Inferior parietal cortex (tissue), 1 donor: ENCODE measurements at regions not wholly inside any gene's neighbourhood (a gene's known extent, or its start where the extent isn't known, plus 50 kb on each side); places are given as distances from the start of the nearest gene placed in this dataset.
"Not testable (repeated sequence)": the region's sequence is repeated elsewhere in the genome, so short reads cannot be mapped to it uniquely, and the experiment has no call there.

Experiments
- DNase-seq: peaks from one replicate; pipeline ENCODE4 v3.0.0-alpha.2; 2016; ENCODE audit errors: extremely low spot score

DNA sequence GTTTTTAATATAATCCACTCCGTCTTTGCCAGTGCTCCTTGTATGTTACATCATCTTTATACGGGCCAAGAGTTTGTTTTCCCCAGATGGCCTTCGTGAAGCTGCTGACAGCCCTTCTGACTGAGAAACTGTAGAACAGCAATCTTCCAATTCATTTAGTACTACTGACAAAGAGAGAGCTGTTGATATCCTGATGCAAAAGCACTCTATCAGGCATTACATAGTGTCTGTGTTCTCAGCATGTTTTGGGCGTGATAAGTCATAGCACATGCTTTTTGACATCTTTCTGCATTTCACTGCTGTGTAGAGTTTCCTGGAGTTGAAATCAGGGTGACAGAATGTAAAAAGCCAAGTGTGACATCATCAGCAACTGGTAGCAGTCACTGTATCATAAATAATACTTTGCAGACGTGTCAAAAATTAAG, 746.3 kb upstream of the FAM241A start:
- DNase-seq: peak; percentile 55

DNA sequence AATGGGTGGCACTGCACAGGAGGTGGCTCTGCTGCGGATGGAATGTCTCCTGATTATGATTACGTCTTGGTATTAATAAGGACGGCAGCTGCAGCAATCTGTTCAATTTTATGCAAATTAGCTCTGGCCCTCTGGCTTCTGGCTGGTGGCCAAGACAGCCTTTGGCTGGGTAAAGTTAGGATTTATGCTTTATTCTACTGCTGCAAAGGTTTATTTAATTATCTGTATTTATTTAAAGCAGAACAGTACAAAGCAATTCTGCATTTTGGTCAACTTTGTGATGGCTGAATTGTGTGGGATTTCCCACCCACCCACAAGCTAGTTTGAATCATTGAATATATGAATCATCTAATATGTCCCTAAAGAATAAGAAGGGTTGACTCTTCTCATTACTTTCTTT, 745.6 kb upstream of the FAM241A start:
- peak; percentile 26 for DNase-seq

DNA sequence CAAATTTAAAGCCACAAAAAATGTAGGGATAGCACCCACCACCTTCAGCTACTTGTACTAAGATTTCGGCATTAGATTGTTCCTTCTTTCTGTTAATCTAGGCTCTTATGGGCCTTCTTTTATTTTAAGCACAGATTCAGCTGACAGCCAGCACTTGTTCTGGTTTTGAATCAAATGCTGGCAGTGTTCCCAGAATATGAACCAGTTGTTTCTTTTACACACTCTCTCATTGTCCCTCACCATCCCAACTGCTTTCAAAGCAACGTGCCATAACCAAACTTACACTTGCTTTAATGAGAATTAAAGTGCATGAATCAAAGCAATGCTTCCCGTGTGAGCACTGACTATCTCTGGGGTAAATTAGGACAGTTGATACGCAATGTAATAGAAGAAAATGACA, 744.5 kb upstream of the FAM241A start:
- DNase-seq: peak; percentile 90

DNA sequence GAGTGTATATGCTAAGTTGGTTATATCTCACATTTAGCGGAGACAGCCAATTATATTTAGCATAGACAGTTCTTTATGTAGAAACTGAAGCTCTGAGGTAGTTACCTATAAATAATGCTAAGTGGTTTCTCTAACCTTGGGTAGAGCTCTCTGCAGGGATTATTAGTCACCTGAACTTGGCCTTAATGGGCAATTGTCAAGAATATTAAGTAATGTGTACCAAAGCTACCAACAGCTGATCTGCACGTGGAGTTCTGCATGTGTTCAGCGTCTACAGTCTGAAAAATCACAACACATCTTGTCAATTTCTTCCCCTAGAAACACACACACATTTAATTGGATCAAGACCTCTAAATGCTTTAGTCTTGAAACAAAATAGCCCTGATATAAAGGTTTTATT, 740.6 kb upstream of the FAM241A start:
- DNase-seq: no peak

DNA sequence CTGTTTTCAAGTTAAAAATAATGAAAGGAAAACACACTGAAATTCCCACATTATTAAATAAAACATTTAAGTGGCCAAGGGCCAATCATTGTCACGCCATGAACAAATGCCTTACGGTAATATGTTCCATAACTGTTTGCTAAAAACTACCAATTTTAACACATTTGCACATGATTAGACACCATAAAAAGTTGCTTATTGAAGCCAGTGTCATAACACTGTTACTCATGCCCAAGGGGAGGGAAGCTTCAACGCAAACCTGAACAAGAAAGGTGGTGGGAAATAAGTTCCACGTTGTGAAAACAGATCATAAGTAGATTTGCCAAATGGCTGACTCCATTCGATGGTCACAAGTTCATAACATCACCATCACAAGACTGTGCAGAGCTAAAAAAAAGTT, 739.3 kb upstream of the FAM241A start:
- no peak for DNase-seq

DNA sequence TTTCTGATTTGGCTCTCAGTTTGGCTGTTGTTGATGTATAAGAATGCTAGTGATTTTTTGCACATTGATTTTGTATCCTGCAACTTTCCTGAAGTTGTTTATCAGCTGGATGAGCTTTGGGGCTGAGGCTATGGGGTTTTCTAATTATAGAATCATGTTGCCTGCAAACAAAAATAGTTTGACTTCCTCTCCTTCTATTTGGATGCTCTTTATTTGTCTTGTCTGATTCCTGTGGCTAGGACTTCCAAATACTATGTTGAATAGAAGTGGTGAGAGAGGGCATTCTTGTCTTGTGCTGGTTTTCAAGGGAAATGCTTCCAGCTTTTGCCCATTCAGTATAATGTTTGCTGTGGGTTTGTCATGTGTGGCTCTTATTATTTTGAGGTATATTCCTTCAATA, 734.7 kb upstream of the FAM241A start:
- no peak for DNase-seq

DNA sequence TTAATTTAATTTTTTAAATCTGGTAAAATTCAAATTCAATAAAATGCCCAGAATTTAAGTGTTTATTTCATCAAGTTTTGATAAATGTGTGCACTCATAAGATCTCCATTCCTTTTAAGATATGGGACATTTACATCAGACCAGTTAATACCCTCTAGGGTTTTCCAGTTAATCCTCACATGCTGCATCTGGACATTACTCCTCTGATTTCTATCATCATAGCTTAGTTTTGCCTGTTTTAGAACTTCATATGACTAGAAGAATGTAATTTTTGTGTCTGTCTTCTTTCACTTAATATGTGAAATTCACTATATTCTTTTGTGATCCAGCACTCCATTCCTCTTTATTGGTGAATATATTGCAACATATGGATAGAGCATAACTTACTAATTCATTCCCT, 727.7 kb upstream of the FAM241A start:
- no peak for DNase-seq

DNA sequence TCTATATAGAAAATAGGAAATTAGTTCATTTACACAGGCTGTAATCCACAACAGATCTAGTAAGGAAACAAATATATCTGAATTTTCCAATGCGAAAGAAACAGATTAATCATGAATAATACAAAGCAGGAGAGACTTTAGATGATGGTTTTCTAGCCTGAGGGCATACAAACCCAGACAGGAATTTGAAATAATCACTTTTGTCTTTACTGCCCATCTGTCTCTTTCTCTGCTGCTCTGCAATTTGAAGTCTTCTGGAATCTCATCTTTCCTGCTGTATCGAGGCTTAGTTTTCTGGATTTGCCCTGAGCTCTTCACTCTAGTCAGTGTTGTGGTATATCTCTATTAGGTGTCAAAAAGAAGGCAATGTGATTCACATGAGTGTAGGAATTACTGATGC, 711.8 kb upstream of the FAM241A start:
- no peak for DNase-seq

DNA sequence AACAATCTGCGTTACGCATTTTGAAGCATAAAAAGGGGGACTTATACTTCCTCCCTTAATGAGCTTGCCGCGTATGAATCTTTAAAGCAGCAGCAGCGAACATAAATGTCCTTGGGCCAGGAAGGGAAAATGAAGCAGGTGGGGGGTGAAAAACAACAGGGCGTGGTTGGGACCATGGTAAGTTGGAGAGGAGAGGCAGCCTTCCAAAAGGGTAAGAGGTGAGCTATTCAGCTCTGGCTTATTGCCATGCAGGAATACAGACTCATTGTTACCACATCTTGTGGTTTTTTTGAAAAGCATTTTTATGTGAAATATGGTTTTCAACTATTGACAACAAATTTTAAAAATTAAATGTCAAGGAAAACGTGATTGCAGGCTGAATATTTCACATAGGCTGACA, 710.7 kb upstream of the FAM241A start:
- DNase-seq: no peak

DNA sequence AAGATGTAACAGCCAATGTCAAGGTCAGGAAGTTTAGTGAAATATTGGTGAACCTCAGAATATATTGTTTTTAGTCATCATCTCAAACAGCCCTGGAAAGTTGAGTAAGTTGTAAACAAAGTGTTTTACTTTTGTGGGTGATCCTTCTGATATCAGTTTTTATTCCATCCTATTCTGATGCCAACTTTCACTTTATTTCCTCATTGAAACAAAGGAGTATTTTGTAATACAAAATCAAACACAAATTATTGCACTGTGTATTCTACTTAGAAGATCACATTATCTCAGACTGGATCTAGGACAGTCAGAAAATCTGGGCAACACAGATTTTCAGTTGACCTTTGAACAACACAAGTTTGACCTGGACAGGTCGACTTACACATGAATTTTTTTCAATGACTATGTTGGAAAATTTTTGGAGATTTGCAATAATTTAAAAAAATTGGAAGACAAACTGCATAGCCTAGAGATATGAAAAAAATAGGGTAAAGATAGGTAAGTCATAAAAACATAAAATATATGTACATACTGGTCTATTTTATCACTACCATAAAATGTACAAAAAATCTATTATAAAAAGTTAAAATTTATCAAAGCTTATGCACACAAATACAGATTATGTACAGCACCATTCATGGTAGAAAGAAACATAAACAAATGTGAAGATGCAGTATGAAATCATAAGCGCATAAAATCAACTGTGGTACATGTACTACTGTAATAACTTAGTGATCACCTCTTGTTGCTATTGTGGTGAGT, 709.1 kb upstream of the FAM241A start:
- no peak for DNase-seq

DNA sequence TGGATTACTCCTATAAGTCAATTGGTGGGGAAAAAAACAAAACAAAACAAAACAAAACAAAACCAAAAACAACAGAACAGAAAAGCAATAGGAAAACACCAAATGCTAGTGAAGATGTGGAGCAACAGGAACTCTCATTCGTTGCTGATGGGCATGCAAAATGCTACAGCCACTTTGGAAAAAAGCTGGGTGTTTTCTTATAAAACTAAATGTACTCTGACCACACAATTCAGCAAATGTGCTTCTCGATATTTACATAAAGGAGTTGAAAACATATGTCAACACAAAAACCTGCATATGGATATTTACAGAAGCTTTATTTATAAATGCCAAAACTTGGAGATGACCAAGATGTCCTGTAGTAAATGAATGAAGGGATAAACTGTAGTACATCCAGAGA, 703.6 kb upstream of the FAM241A start:
- no peak for DNase-seq

DNA sequence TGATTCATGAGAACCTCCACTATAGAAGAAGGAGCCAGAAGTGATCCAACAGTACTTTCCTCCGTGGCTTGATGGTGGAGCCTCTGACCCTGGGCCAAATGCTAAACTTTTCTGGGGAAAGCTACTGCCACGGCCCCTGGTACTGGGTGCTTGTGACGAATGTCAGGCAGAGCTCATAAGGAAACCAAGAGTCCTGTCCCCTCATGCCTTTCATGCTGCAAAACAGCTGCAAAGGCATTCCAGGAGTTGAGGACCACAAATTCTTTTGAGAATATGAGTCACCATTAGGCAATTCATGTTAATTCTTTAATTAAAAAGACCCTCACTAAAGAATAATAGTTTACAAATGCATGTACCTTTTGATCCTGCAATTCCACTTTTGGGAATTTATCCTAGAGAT, 700.4 kb upstream of the FAM241A start:
- not testable (repeated sequence) for DNase-seq

DNA sequence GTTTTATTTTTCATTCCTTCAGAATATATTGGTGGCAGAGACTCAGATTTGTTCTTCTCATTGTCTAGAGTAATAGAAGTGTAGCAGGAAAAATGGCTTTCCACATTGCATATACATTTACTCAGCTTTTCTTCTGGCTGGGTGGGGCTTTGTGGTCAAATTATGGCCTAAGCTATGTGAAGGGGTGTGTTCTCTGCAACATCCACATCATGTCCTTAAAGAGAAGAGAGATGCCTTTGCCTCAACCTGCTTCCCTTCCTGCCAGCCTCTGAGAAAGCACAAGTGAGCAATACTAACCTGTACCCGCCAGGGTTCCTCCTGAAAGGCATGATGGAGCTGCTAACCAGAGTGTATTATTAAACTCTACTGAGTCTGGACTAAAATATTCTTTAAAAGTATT, 695.6 kb upstream of the FAM241A start:
- DNase-seq: no peak

DNA sequence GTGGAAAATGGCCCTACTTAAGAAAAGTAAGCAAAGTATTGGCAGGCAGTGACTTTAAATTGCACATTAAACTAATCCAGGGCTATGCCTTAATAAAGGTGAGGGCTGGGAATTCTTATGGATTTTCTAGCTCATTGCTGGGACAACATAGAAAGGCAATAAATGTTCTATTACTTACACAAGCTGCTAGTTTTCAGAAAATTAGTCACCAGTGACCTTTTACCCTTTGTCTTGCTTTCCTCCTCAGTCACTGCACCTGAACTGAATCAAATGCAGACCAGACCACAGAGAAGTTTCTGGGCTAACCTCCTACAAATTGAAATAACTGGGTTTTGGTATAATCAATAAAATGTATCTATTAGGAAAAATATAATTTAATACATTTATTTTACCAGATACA, 694.4 kb upstream of the FAM241A start:
- DNase-seq: no peak

DNA sequence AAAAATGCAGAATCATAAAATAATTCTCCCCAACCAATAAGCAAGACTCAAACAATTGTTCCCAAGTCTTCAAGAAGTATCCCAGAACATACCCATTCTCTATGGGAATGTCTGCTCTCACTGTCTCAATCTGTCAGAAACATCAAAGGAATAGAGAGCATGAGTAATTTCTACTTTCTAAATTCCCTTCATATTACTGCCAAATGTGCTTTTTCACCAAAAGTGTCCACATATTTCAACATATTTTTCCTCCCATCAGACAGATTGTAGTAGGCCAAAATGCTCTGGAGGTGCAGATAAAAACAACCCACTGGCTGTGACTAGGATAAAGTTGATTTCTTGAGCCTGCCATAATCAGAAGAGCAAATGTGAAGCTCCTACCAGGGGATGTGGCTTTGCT, 692.0 kb upstream of the FAM241A start:
- DNase-seq: no peak

DNA sequence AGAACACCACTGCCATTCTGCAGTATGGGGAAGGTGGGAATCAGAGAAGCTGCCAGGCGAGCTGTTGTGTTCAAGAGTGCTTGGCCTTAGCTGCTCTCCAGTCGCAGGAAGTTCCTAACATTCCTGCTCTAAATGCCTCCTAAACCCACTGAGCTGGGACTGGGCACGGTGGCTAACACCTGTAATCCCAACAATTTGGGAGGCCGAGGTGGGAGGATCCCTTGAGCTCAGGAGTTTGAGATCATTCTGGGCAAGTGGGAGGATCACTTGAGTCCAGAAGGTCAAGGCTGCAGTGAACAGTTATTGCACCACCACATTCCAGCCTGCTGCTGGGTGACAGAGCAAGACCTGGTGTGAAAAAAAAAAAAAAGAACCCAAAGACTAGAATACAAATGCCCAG, 690.3 kb upstream of the FAM241A start:
- no peak for DNase-seq

DNA sequence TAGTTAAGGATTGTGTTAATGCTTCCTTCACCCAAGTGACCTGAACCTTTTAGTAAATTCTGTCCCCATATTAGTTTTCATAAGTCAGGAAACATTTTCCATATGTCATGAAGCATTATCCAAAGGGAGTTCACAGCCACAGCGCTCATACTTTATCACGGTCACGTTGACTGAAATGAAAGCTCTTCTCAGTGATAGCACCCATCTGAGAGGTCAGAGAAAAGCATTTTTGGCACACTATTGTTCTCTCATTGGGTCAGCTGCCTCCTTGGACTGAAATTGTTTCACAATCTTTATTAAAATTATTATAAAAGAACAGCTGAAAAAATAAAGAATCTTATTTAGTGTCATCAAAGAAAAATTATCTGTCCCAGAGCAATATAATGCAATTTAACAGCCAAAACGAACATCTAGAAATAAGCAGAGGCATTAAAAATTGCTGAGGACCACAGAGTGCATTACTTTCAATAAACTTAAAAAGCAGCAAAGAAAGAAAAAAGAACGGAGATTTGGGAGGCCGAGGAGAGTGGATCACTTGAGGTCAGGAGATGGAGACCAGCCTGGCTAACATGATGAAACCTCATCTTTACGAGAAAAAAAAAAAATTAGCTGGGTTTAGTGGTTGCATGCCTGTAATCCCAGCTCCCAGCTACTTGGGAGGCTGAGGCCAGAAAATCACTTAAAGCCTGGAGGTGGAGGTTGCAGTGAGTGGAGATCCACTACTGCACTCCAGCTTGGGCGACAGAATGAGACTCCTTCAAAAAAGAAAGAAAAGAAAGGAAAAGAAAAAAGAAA, 680.8 kb upstream of the FAM241A start:
- no peak for DNase-seq

DNA sequence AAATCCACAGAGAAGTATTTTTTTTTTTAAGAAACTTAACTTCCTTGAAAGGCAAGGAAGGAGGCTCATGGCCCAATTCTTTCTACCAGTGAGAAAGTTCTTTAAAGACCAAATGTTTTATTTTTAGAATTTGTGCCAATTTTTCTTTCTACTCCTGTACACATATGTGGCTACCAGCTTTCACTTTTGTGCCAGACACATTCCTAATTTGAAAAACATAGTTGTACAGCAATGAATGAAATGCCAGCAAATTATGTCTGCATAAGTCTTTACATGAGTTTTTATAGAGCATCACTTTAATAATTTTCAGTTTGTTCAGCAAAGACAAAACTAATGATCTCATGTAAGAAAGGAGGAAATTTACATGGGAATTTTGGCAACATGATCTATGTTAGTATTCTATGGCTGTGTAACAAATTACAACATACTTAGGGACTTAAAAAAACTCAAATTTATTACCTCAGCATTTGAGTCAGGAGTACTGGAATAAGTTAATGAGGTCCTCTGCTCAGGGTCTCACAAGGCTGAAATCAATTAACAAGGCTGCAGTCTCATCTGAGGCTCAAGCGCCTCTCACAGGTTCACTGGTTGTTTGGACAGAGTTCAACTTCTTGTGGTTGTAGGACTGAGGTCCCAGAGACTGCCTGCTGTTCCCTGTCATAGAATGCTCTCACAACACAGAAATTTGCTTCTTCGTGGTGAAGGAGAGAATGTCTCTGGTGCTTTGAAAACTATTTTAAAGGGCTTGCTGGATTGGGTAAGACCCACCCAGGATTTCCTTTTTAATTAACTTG, 678.2 kb upstream of the FAM241A start:
- DNase-seq: no peak

DNA sequence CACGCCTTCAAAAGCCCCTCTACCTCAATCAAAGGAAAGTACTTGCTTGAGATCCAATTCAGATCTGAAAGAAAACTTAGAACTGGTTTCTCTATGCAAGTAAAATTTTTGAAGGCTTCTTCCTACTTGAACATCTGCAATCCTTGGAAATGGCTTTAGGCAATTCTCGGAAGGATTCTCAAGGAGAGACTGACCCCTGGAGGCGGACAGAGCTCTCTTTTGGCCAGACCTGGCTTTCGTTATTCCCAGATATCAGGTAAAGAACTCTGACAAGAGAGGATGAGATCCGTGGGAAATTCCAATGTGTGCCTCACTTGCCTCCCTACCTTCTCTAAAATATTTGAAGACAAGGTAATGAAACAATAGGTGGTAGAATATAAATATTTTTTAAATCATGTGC, 670.3 kb upstream of the FAM241A start:
- DNase-seq: peak; percentile 45

DNA sequence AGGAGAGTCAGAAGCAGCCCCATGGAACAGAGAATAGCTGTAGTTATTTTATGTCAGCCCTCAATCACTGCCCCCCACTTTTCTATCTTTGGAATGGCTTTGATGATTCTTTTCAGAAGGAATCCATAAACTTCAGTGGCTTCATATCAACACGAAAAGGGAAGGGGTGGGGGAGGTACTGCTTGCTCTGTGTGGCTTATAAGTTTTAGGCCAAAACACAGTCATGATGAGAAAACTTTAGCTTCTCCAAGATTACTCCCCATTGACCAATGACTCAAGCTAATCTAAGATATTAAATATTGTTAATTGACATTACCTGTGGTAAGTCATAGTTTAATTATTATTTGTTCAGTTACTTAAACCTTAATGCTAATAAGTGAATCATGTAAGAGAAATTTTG, 669.6 kb upstream of the FAM241A start:
- DNase-seq: no peak

DNA sequence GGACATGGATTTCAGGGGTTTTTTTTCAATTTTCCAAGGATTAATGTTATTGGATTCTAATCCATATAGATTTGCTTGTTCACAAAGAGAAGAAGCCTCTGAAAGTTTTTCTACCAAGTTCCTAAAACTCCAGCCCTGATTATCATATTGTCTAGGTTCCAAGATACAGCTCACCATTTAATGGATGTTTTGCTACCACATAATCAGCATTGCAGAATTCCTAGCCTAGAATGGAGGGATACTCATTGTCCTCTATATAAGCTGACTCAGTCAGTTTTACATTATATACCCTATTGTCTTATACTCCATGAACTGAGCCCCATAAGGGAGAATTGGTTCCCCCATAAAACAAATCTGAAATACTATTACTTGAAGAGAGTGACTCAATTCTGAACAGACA, 664.7 kb upstream of the FAM241A start:
- no peak for DNase-seq

DNA sequence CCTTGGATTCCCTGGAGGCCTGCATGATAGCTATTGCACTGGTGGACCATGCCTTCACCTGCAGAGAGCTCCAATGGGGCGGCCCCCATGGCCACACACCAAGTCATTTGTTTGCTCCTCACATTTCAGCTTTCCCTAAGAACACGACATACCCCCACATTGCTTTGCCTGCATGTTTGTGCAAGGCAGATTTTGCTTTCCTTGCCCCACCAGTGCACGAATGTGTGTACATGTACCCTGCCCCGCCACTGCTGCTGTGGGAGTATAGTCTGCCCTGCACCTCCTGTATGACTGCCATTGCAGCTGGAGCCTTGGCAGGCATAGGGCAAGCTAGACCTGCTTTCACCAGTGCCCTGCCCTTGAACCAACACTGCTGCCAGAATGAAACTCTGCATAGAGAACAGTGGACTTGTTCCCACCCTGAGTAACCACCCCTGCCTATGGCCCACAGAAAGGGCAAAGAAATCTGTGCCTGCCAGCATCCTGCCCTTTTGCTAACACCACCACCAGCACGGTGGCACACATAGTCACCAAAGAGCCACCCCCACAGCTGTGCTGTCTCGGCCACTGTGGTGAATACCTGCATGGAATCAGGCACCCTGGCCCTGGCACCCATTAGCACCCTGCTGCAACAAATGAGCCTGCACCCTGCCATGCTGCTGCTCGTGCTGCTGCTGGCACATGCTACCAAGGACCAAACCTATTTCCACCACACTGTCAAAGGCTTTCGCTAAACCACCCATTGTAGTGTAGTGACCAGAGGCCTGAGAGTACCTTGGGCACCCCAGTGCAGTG, 661.7 kb upstream of the FAM241A start:
- DNase-seq: no peak
